SK-N-DZ (cell line): ENCODE measurements at regions not wholly inside any gene's neighbourhood (a gene's known extent, or its start where the extent isn't known, plus 50 kb on each side); places are given as distances from the start of the nearest gene placed in this dataset.

Experiments used
- DNase-seq: peaks from one replicate; pipeline ENCODE4 v3.0.0-alpha.2; 2015; ENCODE audit warnings: low spot score

GRCh38 chr2:46850742-46851141 is 64.9 kb downstream of the MCFD2 start:
- no peak for DNase-seq

- DNase-seq: peak; percentile 26
Measured at GRCh38 chr2:46849721-46850556, 65.7 kb downstream of the MCFD2 start.

GRCh38 chr2:46849046-46849715 is 66.4 kb downstream of the MCFD2 start:
- no peak for DNase-seq

- no peak for DNase-seq
Measured at GRCh38 chr2:46848447-46848846, 67.2 kb downstream of the MCFD2 start.

GRCh38 chr2:46847726-46848412 is 67.7 kb downstream of the MCFD2 start:
- no peak for DNase-seq

GRCh38 chr2:46847185-46847710 is 68.4 kb downstream of the MCFD2 start:
- DNase-seq: no peak

- DNase-seq: no peak
Measured at GRCh38 chr2:46846536-46846935, 69.1 kb downstream of the MCFD2 start.

- no peak for DNase-seq
Measured at GRCh38 chr2:46845542-46846486, 69.8 kb downstream of the MCFD2 start.

- no peak for DNase-seq
Measured at GRCh38 chr2:46844443-46844842, 71.2 kb downstream of the MCFD2 start.

GRCh38 chr2:46844034-46844433 is 71.6 kb downstream of the MCFD2 start:
- DNase-seq: no peak

- no peak for DNase-seq
Measured at GRCh38 chr2:46843316-46843715, 72.3 kb downstream of the MCFD2 start.

- no peak for DNase-seq
Measured at GRCh38 chr2:46842876-46843275, 72.7 kb downstream of the MCFD2 start.

GRCh38 chr2:46841621-46842020 is 74.0 kb downstream of the MCFD2 start:
- DNase-seq: no peak

- DNase-seq: no peak
Measured at GRCh38 chr2:46839045-46839444, 76.6 kb downstream of the MCFD2 start.

GRCh38 chr2:46837704-46838103 is 77.9 kb downstream of the MCFD2 start:
- DNase-seq: no peak

- DNase-seq: no peak
Measured at GRCh38 chr2:46837112-46837454, 78.5 kb downstream of the MCFD2 start.

GRCh38 chr2:46836295-46837111 is 79.1 kb downstream of the MCFD2 start:
- no peak for DNase-seq

- no peak for DNase-seq
Measured at GRCh38 chr2:46835520-46835919, 80.1 kb downstream of the MCFD2 start.

GRCh38 chr2:46832543-46832942 is 83.1 kb downstream of the MCFD2 start:
- no peak for DNase-seq

GRCh38 chr2:46831869-46832265 is 83.7 kb downstream of the MCFD2 start:
- DNase-seq: no peak
